ENCODE measurements at regions not wholly inside any gene's neighbourhood (a gene's known extent, or its start where the extent isn't known, plus 50 kb on each side); places are given as distances from the start of the nearest gene placed in this dataset.

GRCh38 chr6:14412026-14412425 is 294.5 kb downstream of the CD83 start:
- TF ChIP-seq CTCF (IDR thresholded peaks at IDR 0.05) (no peak), TCF7L2 (IDR thresholded peaks at IDR 0.05; ENCODE audit: low read depth, low read length) (no peak)
